ENCODE measurements at regions not wholly inside any gene's neighbourhood (a gene's known extent, or its start where the extent isn't known, plus 50 kb on each side); places are given as distances from the start of the nearest gene placed in this dataset.

DNA sequence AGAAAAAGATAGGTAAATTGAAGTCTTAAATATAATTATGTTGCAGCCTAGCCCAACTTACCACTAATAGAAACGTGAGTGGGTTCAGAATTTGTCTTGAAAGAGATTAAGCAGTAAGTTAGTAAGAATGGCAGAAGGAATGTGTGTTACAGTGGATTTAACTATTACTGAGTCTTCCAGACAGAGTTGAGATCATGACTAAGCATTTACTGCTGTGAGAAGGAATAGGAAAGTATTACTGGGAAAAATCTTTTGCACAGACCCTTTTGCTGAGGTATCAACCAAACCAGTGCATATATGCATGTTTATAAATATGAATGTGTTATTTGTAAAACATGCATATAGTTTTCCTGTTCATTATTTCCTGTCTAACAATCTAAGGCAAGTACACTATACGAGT, 112.8 kb upstream of the EFNA5 start:
- TF ChIP-seq, protein P1, sequence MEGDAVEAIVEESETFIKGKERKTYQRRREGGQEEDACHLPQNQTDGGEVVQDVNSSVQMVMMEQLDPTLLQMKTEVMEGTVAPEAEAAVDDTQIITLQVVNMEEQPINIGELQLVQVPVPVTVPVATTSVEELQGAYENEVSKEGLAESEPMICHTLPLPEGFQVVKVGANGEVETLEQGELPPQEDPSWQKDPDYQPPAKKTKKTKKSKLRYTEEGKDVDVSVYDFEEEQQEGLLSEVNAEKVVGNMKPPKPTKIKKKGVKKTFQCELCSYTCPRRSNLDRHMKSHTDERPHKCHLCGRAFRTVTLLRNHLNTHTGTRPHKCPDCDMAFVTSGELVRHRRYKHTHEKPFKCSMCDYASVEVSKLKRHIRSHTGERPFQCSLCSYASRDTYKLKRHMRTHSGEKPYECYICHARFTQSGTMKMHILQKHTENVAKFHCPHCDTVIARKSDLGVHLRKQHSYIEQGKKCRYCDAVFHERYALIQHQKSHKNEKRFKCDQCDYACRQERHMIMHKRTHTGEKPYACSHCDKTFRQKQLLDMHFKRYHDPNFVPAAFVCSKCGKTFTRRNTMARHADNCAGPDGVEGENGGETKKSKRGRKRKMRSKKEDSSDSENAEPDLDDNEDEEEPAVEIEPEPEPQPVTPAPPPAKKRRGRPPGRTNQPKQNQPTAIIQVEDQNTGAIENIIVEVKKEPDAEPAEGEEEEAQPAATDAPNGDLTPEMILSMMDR (IDR thresholded peaks at IDR 0.05; ENCODE audit: low read depth, low read length): no peak
- no peak overlapping the region for H3K4me3 ChIP-seq (replicated peaks in 1 of 2; ENCODE audit: low read depth in 2 of 2, low read length in 2 of 2)
- DNase-seq (ENCODE audit: low read depth in 2 of 2): peak in 1 of 2 donors; percentile 9

DNA sequence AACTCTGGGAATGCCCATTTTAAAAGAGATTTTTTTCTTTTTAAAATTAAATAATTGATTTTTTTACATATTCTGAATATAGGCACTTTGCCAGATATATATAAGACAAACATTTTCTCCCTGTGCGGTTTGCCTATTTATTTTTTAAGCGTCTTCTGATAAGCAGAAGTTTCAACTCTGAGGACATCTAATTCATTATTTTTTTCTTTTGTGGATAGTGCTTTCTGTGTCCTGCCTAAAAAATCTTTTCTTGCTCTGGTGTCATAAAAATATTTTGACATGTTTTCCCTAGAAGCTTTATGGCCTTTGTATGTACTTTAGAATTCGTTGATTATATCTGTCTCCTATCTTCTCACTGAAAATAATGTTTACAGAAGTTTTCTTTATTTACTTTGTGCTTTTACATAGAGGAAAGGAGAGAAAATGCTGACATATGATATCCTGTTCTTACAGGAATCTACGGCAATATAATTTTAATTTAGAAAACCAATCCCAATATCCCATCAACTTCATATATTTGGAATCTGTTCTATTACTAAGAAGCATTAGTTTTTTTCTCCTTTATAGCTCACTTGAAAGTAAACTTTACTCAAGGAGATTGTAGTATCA, 111.9 kb upstream of the EFNA5 start:
- TF ChIP-seq, protein P1 (IDR thresholded peaks at IDR 0.05; ENCODE audit: low read depth, low read length): no peak
- DNase-seq (ENCODE audit: low read depth in 2 of 2): no peak
- no peak overlapping the region for H3K4me3 ChIP-seq (replicated peaks in 1 of 2; ENCODE audit: low read depth in 2 of 2, low read length in 2 of 2)

DNA sequence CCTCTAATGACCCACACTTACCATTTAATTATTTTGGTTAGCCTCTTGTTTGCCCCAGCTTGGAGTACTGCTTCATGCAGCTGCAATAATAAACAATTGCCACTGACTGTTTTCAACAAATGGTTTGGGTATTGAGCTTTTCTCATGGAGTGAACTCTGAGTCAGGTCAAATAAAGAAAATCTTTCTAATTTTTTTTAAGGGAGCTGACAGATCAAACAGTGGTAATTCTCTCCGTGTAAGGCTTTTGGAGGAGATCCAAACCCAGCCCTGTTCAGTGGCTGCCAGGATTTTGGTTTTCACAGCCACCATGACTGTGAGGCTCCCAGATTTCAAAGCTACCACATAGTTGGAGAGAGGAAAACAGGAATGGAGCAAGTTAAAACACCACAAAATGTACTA, 110.7 kb upstream of the EFNA5 start:
- DNase-seq (ENCODE audit: low read depth in 2 of 2): peak; percentile 1 to 5
- no peak overlapping the region for H3K4me3 ChIP-seq (replicated peaks in 1 of 2; ENCODE audit: low read depth in 2 of 2, low read length in 2 of 2)
- TF ChIP-seq, protein P1 (IDR thresholded peaks at IDR 0.05; ENCODE audit: low read depth, low read length): no peak

DNA sequence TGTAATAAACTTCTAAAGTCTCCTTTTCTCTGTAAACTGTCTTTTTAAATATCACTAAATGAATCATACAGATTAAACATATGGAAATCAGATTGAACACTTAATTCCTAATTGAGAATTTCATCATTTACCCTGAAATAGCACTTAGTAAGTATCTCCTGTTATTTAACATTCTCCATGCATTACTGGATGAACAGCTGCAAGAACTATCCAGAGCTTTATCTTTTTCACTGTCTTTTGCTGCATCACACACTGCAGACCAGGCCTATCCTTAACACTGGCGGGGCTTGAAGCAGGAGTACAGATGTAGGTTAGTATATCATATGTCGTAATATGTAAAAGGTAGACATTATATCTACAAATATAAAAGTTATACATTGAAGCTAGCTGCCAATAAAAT, 108.7 kb upstream of the EFNA5 start:
- no peak for DNase-seq (ENCODE audit: low read depth in 2 of 2)
- TF ChIP-seq, protein P1 (IDR thresholded peaks at IDR 0.05; ENCODE audit: low read depth, low read length): no peak
- no peak overlapping the region for H3K4me3 ChIP-seq (replicated peaks in 1 of 2; ENCODE audit: low read depth in 2 of 2, low read length in 2 of 2)

DNA sequence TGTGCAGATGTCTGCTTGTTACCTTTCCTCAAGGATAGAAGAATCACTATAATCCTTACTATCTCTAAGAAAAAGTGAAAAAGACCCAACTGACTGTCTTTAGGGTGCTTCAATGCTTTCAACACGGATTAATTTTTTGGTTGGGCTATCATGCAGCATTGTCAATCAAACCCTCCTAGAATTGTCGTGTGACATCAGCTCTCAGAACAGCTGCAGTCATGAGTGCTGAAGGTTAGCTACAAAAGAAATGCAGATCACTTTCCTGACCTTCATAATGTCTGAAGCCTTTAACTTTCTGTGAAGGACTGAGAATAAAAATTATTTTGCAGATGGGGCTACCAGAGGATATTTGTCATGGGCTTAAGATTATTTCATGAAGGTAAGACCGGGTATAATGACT, 107.9 kb upstream of the EFNA5 start:
- no peak for DNase-seq (ENCODE audit: low read depth in 2 of 2)
- H3K4me3 ChIP-seq (replicated peaks in 1 of 2; ENCODE audit: low read depth in 2 of 2, low read length in 2 of 2): no peak overlapping the region
- TF ChIP-seq, protein P1 (IDR thresholded peaks at IDR 0.05; ENCODE audit: low read depth, low read length): no peak

DNA sequence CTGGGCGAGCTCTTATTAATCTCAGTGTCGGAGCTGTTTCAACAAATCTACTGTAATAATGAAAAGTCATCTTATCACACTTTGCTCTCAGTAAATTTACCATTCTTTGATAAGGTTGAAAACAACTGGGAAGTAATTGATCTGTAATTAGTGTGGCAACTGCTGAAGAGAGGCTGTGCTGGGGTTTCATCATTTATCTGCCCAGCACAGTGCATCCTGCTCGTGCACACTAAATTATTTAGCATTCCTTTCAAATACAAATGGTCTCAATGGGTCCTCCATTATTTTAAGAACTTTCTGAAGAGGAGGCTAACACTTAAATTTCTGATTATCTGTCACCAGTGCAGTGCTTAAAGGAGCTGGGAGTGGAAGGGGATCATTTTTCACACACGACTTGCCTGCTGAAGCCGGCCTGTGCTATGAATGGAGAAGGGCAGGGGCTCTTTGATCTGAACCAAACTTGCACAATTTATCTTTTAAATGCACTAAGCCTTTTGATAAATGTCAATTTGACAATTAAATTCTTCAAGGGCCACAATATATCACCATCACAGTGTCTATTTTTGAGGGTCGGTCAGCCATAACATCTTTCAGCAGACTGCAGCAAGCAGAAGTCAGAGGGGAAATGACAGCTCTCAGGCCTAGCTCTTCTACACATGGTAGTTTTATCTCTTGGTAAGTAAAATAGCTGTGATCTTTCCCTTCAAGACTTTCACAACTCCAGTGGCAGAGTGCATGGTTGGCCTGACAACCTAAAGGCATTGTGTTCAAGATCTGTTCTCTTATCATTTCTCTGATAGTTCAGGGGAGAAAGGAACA, 106.4 kb upstream of the EFNA5 start:
- TF ChIP-seq, protein P1 (IDR thresholded peaks at IDR 0.05; ENCODE audit: low read depth, low read length): no peak
- H3K4me3 ChIP-seq (replicated peaks in 1 of 2; ENCODE audit: low read depth in 2 of 2, low read length in 2 of 2): no peak overlapping the region
- no peak for DNase-seq (ENCODE audit: low read depth in 2 of 2)

Data from cardiac fibroblast (primary cell).